Hepatocyte (in vitro differentiated cells): ENCODE measurements at regions not wholly inside any gene's neighbourhood (a gene's known extent, or its start where the extent isn't known, plus 50 kb on each side); places are given as distances from the start of the nearest gene placed in this dataset.

ENCODE experiments used
- DNase-seq: peaks from one replicate; pipeline ENCODE4 v3.0.0-alpha.2; 2016; ENCODE audit warnings: low spot score
- H2AFZ ChIP-seq: fragments of 200-600 bp; sonication (generic); 2 replicates; pipeline ENCODE4 v1.6.0; 2016; ENCODE audit warnings: antibody characterized with exemption, mild to moderate bottlenecking
- H3K27ac ChIP-seq: fragments of 200-600 bp; sonication (generic); 2 replicates; pipeline ENCODE4 v1.5.1; 2016; ENCODE audit warnings: mild to moderate bottlenecking
- H3K27me3 ChIP-seq: fragments of 200-600 bp; sonication (generic); 2 replicates; pipeline ENCODE4 v1.6.1; 2016
- H3K36me3 ChIP-seq: fragments of 200-600 bp; sonication (generic); replicated peaks from 2 replicates; pipeline ENCODE4 v1.5.1; 2016; ENCODE audit warnings: low read depth; ENCODE audit not compliant: insufficient read depth
- H3K4me1 ChIP-seq: fragments of 200-600 bp; sonication (generic); 2 replicates; pipeline ENCODE4 v1.5.1; 2016; ENCODE audit warnings: mild to moderate bottlenecking, moderate library complexity; ENCODE audit not compliant: insufficient read depth
- H3K4me2 ChIP-seq: fragments of 200-600 bp; sonication (generic); 2 replicates; pipeline ENCODE4 v1.6.0; 2016
- H3K4me3 ChIP-seq: fragments of 200-600 bp; sonication (generic); 2 replicates; pipeline ENCODE4 v1.5.1; 2016; ENCODE audit warnings: mild to moderate bottlenecking
- H3K79me2 ChIP-seq: fragments of 200-600 bp; sonication (generic); 2 replicates; pipeline ENCODE4 v1.6.0; 2017; ENCODE audit warnings: mild to moderate bottlenecking
- H3K9me2 ChIP-seq: fragments of 200-600 bp; sonication (generic); replicated peaks from 2 replicates; pipeline ENCODE4 v1.6.0; 2017; ENCODE audit warnings: mild to moderate bottlenecking; ENCODE audit not compliant: insufficient read depth
- H3K9me3 ChIP-seq: fragments of 200-600 bp; sonication (generic); 2 replicates; pipeline ENCODE4 v1.5.1; 2016; ENCODE audit warnings: low read depth, mild to moderate bottlenecking
- H4K20me1 ChIP-seq: fragments of 200-600 bp; sonication (generic); 2 replicates; pipeline ENCODE4 v1.6.0; 2016; ENCODE audit warnings: mild to moderate bottlenecking; ENCODE audit not compliant: insufficient read depth, poor library complexity, severe bottlenecking
- CTCF ChIP-seq: fragments of 200-600 bp; sonication (generic); IDR thresholded peaks from 2 replicates; pipeline ENCODE4 v1.5.1; 2016; ENCODE audit warnings: antibody characterized with exemption, mild to moderate bottlenecking; ENCODE audit not compliant: poor library complexity
- EZH2 ChIP-seq: fragments of 200-600 bp; sonication (generic); IDR thresholded peaks from 2 replicates; pipeline ENCODE4 v1.6.1; 2016; ENCODE audit warnings: antibody characterized with exemption, mild to moderate bottlenecking, borderline replicate concordance
- EZH2phosphoT487 ChIP-seq: fragments of 200-600 bp; sonication (generic); IDR thresholded peaks from one replicate; pipeline ENCODE4 v1.6.1; 2018; ENCODE audit warnings: antibody characterized with exemption, mild to moderate bottlenecking, low read depth, moderate library complexity; ENCODE audit not compliant: unreplicated experiment, severe bottlenecking
- WGBS: methylation state at CpG from one replicate; pipeline ENCODE4 v1.1.6; 2016; ENCODE audit warnings: low lambda C conversion rate; ENCODE audit errors: missing lambda C conversion rate; 5-methylcytosine and 5-hydroxymethylcytosine counted together

GRCh38 chr18:66222174-66222573 is 381.7 kb downstream of the CDH19 start:
- Histone ChIP-seq H3K9me3 (no peaks in the 10 kb centered on the region), H4K20me1 (no peaks in the 10 kb centered on the region), H2AFZ (no peak overlapping the region), H3K79me2 (no peaks in the 10 kb centered on the region), H3K36me3 (no peaks in the 10 kb centered on the region), H3K4me3 (no peak overlapping the region), H3K4me1 (no peaks in the 10 kb centered on the region), H3K9me2 (no peaks in the 10 kb centered on the region), H3K4me2 (no peak overlapping the region), H3K27me3 (no peaks in the 10 kb centered on the region), H3K27ac (no peak overlapping the region)
- DNase-seq, result no peak
- 94% methylated on average over 1 of the region's 1 CpG for WGBS
- TF ChIP-seq EZH2phosphoT487 (no peak), EZH2 (no peak), CTCF (no peak)

GRCh38 chr18:66219817-66220216 is 384.1 kb downstream of the CDH19 start:
- no peaks in the 10 kb centered on the region for H3K36me3 ChIP-seq
- H3K9me3 ChIP-seq, result no peaks in the 10 kb centered on the region
- H3K27me3 ChIP-seq, result no peaks in the 10 kb centered on the region
- H3K79me2 ChIP-seq, result no peaks in the 10 kb centered on the region
- no peak overlapping the region for H2AFZ ChIP-seq
- H3K4me2 ChIP-seq, result no peak overlapping the region
- TF ChIP-seq EZH2 (no peak), EZH2phosphoT487 (no peak), CTCF (no peak)
- DNase-seq, result no peak
- H3K4me1 ChIP-seq, result no peaks in the 10 kb centered on the region
- H3K4me3 ChIP-seq, result no peak overlapping the region
- no peaks in the 10 kb centered on the region for H4K20me1 ChIP-seq
- 83% methylated on average over 2 of the region's 2 CpGs for WGBS
- H3K9me2 ChIP-seq, result no peaks in the 10 kb centered on the region
- H3K27ac ChIP-seq, result no peak overlapping the region

GRCh38 chr18:66211749-66212148 is 392.1 kb downstream of the CDH19 start:
- Histone ChIP-seq H3K36me3 (no peaks in the 10 kb centered on the region), H3K4me2 (no peak overlapping the region), H3K27ac (no peak overlapping the region), H3K79me2 (no peaks in the 10 kb centered on the region), H4K20me1 (no peaks in the 10 kb centered on the region), H3K9me3 (no peaks in the 10 kb centered on the region), H3K9me2 (no peaks in the 10 kb centered on the region), H3K4me3 (no peak overlapping the region), H2AFZ (no peak overlapping the region), H3K27me3 (no peaks in the 10 kb centered on the region), H3K4me1 (no peaks in the 10 kb centered on the region)
- no peak for DNase-seq
- TF ChIP-seq EZH2phosphoT487, result no peak
- TF ChIP-seq CTCF, result no peak
- 79% methylated on average over 1 of the region's 1 CpG for WGBS

- Histone ChIP-seq H3K4me3 (no peak overlapping the region), H3K36me3 (no peaks in the 10 kb centered on the region), H3K4me2 (no peak overlapping the region), H4K20me1 (no peaks in the 10 kb centered on the region), H3K9me2 (no peaks in the 10 kb centered on the region), H3K4me1 (no peaks in the 10 kb centered on the region), H3K9me3 (no peaks in the 10 kb centered on the region), H3K27ac (no peak overlapping the region), H3K27me3 (no peaks in the 10 kb centered on the region), H3K79me2 (no peaks in the 10 kb centered on the region), H2AFZ (no peak overlapping the region)
- TF ChIP-seq EZH2 (no peak), CTCF (no peak), EZH2phosphoT487 (no peak)
- WGBS, result 98% methylated on average over 3 of the region's 3 CpGs
- DNase-seq, result no peak
Measured at GRCh38 chr18:66210875-66211274, 393.0 kb downstream of the CDH19 start.
